Activated naive CD8-positive, alpha-beta T cell treated with anti-CD3 and anti-CD28 coated beads, Interleukin-2, amount 10 ng/mL, durations not matched to agents 7 days and 5 days (primary cell): ENCODE measurements at regions not wholly inside any gene's neighbourhood (a gene's known extent, or its start where the extent isn't known, plus 50 kb on each side); places are given as distances from the start of the nearest gene placed in this dataset.

Experiments used
- ATAC-seq: fragments of 150-1000 bp; cut with Tn5 transposase; one replicate; pipeline ENCODE4 v1.10.0; 2021; ENCODE audit warnings: low read depth, moderate library complexity
- POLR2A ChIA-PET: fragments of 350-600 bp; sonication (Branson Sonifier 250); formaldehyde crosslinking; loops from one replicate; lab custom pipeline; 2021; ENCODE audit warnings: antibody characterized with exemption; lab: Charles Lee
- DNase-seq: peaks from one replicate; pipeline ENCODE4 v3.0.0; 2021
- H3K27ac Mint-ChIP-seq: one replicate; pipeline ENCODE4 v1.8.0; 2022; ENCODE audit warnings: mild to moderate bottlenecking, mixed read lengths
- H3K27me3 Mint-ChIP-seq: one replicate; pipeline ENCODE4 v1.8.0; 2022; ENCODE audit warnings: mild to moderate bottlenecking, moderate library complexity, mixed read lengths
- H3K36me3 Mint-ChIP-seq: one replicate; pipeline ENCODE4 v1.8.0; 2021; ENCODE audit warnings: mild to moderate bottlenecking, mixed read lengths
- H3K4me1 Mint-ChIP-seq: one replicate; pipeline ENCODE4 v1.8.0; 2021; ENCODE audit warnings: mixed read lengths
- H3K4me3 Mint-ChIP-seq: one replicate; pipeline ENCODE4 v1.8.0; 2022; ENCODE audit warnings: mild to moderate bottlenecking, moderate library complexity, mixed read lengths
- H3K9me3 Mint-ChIP-seq: one replicate; pipeline ENCODE4 v1.8.0; 2021; ENCODE audit warnings: mixed read lengths

- H3K27ac Mint-ChIP-seq = no peak overlapping the region
- H3K36me3 Mint-ChIP-seq = no peaks in the 10 kb centered on the region
- no peaks in the 10 kb centered on the region for H3K9me3 Mint-ChIP-seq
- peaks cover 14% of the 10 kb centered on the region for H3K4me1 Mint-ChIP-seq
- ATAC-seq (no peak), DNase-seq (no peak)
- no peak overlapping the region for H3K4me3 Mint-ChIP-seq
- H3K27me3 Mint-ChIP-seq = peaks cover 5% of the 10 kb centered on the region
- POLR2A ChIA-PET = no interaction called here
Measured at GRCh38 chr3:13239467-13239760, 166.2 kb upstream of the IQSEC1 start.

GRCh38 chr3:13238687-13239466 lies 165.6 kb upstream of the IQSEC1 start:
- H3K27me3 Mint-ChIP-seq = peaks cover 6% of the 10 kb centered on the region
- no peak for DNase-seq
- H3K4me1 Mint-ChIP-seq = peaks cover 19% of the 10 kb centered on the region
- ATAC-seq = no peak
- no peaks in the 10 kb centered on the region for H3K9me3 Mint-ChIP-seq
- H3K27ac Mint-ChIP-seq = peak overlapping the region; percentile 47
- POLR2A ChIA-PET = no interaction called here
- H3K36me3 Mint-ChIP-seq = no peaks in the 10 kb centered on the region
- H3K4me3 Mint-ChIP-seq = no peak overlapping the region

GRCh38 chr3:13237776-13238490 lies 164.7 kb upstream of the IQSEC1 start:
- Mint-ChIP-seq H3K27me3 (peaks cover 9% of the 10 kb centered on the region), H3K27ac (peak overlapping the region; percentile 47)
- no peak for DNase-seq

GRCh38 chr3:13236557-13237173 lies 163.4 kb upstream of the IQSEC1 start:
- ATAC-seq = no peak
- no peak for DNase-seq
- peaks cover 10% of the 10 kb centered on the region for H3K27me3 Mint-ChIP-seq
- H3K9me3 Mint-ChIP-seq = no peaks in the 10 kb centered on the region
- POLR2A ChIA-PET = no interaction called here
- H3K4me3 Mint-ChIP-seq = no peak overlapping the region
- H3K4me1 Mint-ChIP-seq = peaks cover 23% of the 10 kb centered on the region
- H3K36me3 Mint-ChIP-seq = no peaks in the 10 kb centered on the region
- H3K27ac Mint-ChIP-seq = no peak overlapping the region

More at GRCh38 chr3:13237776-13238490, 164.7 kb upstream of the IQSEC1 start:
- Mint-ChIP-seq H3K36me3 (no peaks in the 10 kb centered on the region), H3K4me3 (no peak overlapping the region), H3K4me1 (peaks cover 23% of the 10 kb centered on the region), H3K9me3 (no peaks in the 10 kb centered on the region)
- POLR2A ChIA-PET = no interaction called here
- no peak for ATAC-seq

- POLR2A ChIA-PET = no interaction called here
- H3K4me1 Mint-ChIP-seq = peaks cover 23% of the 10 kb centered on the region
- DNase-seq = no peak
Measured at GRCh38 chr3:13235897-13236296, 162.7 kb upstream of the IQSEC1 start.

GRCh38 chr3:13235079-13235478 lies 161.8 kb upstream of the IQSEC1 start:
- Mint-ChIP-seq H3K4me3 (peak overlapping the region; percentile 59), H3K9me3 (no peaks in the 10 kb centered on the region), H3K36me3 (no peaks in the 10 kb centered on the region), H3K4me1 (peaks cover 23% of the 10 kb centered on the region), H3K27me3 (peaks cover 21% of the 10 kb centered on the region), H3K27ac (peak overlapping the region; percentile 80)
- POLR2A ChIA-PET = no interaction called here
- ATAC-seq = peak; percentile 82
- DNase-seq = peak; percentile 70

More at GRCh38 chr3:13235897-13236296, 162.7 kb upstream of the IQSEC1 start:
- Mint-ChIP-seq H3K27ac (no peak overlapping the region), H3K9me3 (no peaks in the 10 kb centered on the region), H3K27me3 (peaks cover 14% of the 10 kb centered on the region), H3K36me3 (no peaks in the 10 kb centered on the region), H3K4me3 (no peak overlapping the region)
- no peak for ATAC-seq

GRCh38 chr3:13234666-13235065 lies 161.4 kb upstream of the IQSEC1 start:
- H3K9me3 Mint-ChIP-seq = no peaks in the 10 kb centered on the region
- peak overlapping the region; percentile 59 for H3K4me3 Mint-ChIP-seq
- H3K4me1 Mint-ChIP-seq = peaks cover 23% of the 10 kb centered on the region
- ATAC-seq = peak; percentile 18
- H3K27me3 Mint-ChIP-seq = peaks cover 23% of the 10 kb centered on the region
- no peaks in the 10 kb centered on the region for H3K36me3 Mint-ChIP-seq
- POLR2A ChIA-PET = no interaction called here
- H3K27ac Mint-ChIP-seq = peak overlapping the region; percentile 80
- DNase-seq = no peak

- DNase-seq (no peak), ATAC-seq (peak; percentile 34)
- H3K4me3 Mint-ChIP-seq = peak overlapping the region; percentile 59
- peak overlapping the region; percentile 80 for H3K27ac Mint-ChIP-seq
- H3K27me3 Mint-ChIP-seq = peaks cover 23% of the 10 kb centered on the region
- H3K9me3 Mint-ChIP-seq = no peaks in the 10 kb centered on the region
- POLR2A ChIA-PET = no interaction called here
- peaks cover 23% of the 10 kb centered on the region for H3K4me1 Mint-ChIP-seq
- no peaks in the 10 kb centered on the region for H3K36me3 Mint-ChIP-seq
Measured at GRCh38 chr3:13233487-13234485, 160.6 kb upstream of the IQSEC1 start.

- no peak overlapping the region for H3K27ac Mint-ChIP-seq
- no peaks in the 10 kb centered on the region for H3K36me3 Mint-ChIP-seq
- H3K27me3 Mint-ChIP-seq = peaks cover 23% of the 10 kb centered on the region
- POLR2A ChIA-PET = no interaction called here
- H3K4me3 Mint-ChIP-seq = no peak overlapping the region
- no peak for ATAC-seq
- no peak for DNase-seq
- H3K4me1 Mint-ChIP-seq = peaks cover 23% of the 10 kb centered on the region
- no peaks in the 10 kb centered on the region for H3K9me3 Mint-ChIP-seq
Measured at GRCh38 chr3:13231781-13232666, 158.8 kb upstream of the IQSEC1 start.

- POLR2A ChIA-PET = no interaction called here
- Mint-ChIP-seq H3K4me1 (peaks cover 9% of the 10 kb centered on the region), H3K27me3 (peaks cover 17% of the 10 kb centered on the region), H3K27ac (no peak overlapping the region), H3K9me3 (no peaks in the 10 kb centered on the region), H3K4me3 (no peak overlapping the region), H3K36me3 (no peaks in the 10 kb centered on the region)
- no peak for DNase-seq
- peak; percentile 70 for ATAC-seq
Measured at GRCh38 chr3:13229273-13229949, 156.2 kb upstream of the IQSEC1 start.

- POLR2A ChIA-PET = interaction anchor here (0.6 kb wide), 1 partner anchor 232 kb away, joined by 4 read pairs; no protein-coding TSS in a partner anchor
- H3K27ac Mint-ChIP-seq = no peak overlapping the region
Measured at GRCh38 chr3:13228584-13228983, 155.4 kb upstream of the IQSEC1 start.

More at GRCh38 chr3:13228584-13228983, 155.4 kb upstream of the IQSEC1 start:
- H3K4me3 Mint-ChIP-seq = no peak overlapping the region
- DNase-seq = no peak
- no peaks in the 10 kb centered on the region for H3K36me3 Mint-ChIP-seq
- H3K4me1 Mint-ChIP-seq = peaks cover 3% of the 10 kb centered on the region
- no peak for ATAC-seq
- H3K9me3 Mint-ChIP-seq = no peaks in the 10 kb centered on the region
- peaks cover 15% of the 10 kb centered on the region for H3K27me3 Mint-ChIP-seq
